CD4-positive, alpha-beta T cell treated with Interleukin-4 for 1 hour (primary cell): ENCODE measurements at regions not wholly inside any gene's neighbourhood (a gene's known extent, or its start where the extent isn't known, plus 50 kb on each side); places are given as distances from the start of the nearest gene placed in this dataset.
"Not testable (repeated sequence)": the region's sequence is repeated elsewhere in the genome, so short reads cannot be mapped to it uniquely, and the experiment has no call there.

Experiments used
- DNase-seq, 2 donors: peaks; one replicate each; pipeline ENCODE4 v3.0.0-alpha.2; 2020 to 2022

- no peak for DNase-seq
Measured at GRCh38 chr5:113652161-113652560, 138.7 kb downstream of the YTHDC2 start.

DNA sequence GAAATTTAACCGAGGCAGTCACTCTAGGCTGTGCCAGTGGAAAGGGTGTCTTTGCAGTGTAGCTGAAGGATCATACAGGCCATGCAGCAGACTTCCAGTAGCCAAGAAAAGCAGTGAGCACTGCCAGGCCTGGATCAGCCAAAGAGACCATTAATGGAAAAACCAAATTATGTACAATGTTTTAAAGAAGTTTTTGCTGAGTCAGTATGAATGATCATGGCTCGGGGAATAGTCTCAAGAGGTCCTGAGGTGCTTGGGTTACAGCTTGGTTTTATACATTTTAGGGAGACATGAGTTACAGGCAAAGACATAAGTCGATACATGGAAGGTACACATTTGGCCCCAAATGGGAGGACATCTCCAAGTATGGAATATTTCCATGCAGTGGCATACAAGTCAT lies 141.3 kb downstream of the YTHDC2 start:
- no peak for DNase-seq

- no peak for DNase-seq
Measured at GRCh38 chr5:113660206-113660605, 146.7 kb downstream of the YTHDC2 start.

DNA sequence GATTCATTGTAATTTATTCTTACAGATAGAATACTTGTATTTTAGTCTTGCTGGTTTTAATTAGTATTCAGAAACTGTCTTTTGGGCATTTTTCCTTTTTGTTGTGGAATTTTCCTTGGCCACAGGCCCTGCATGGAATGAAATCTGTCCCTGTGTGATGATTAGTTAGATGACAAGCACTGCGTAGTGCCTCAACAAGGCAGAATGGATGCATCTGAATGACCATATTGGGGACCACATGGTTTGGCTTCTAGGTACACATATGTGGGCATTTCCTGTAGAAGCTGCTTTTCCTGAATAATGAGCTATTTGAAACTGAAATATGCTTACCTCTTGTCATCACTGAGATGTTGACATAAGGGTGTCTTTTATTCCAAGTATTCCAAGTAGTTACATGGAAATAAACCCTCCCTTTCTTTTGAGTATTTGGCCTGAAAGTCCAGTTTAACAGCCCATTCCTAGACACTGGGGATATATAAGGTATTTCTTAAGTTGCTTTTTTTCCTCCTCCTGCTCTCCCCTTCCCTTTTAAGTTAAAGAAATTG lies 147.3 kb downstream of the YTHDC2 start:
- DNase-seq, result no peak

DNA sequence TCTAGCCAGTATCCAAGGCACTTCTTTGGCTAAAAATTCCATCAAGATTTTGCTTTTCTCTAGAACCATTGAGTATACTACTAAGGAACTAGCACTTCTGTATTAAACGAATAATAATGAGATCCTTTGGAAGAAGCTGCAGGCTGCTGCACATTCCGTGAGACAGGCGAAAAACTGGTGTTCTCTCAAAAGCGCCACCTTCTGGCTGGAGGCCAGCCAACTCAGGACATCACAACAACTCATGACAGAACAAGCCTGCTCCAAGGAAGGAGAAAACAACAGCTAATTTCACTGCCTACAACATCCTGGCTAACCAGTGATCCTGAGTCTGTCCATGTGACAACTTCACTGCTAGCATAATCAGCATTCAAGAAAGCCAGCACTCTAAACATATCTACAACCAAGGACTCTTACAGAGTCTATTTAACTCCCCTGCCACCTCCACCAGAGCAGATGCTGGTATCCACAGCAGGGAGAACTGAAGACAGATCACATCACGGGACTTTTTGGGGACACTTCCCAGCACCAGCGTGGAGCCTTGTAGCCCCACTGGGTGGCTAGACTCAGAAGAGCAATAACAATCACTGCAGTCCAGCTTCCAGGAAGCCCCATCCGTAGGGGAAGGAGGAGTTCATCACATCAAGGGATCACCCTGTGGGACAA lies 150.5 kb downstream of the YTHDC2 start:
- peak in 1 of 2 donors; percentile 13 for DNase-seq

GRCh38 chr5:113673041-113673440 lies 159.5 kb downstream of the YTHDC2 start:
- DNase-seq, result no peak

DNA sequence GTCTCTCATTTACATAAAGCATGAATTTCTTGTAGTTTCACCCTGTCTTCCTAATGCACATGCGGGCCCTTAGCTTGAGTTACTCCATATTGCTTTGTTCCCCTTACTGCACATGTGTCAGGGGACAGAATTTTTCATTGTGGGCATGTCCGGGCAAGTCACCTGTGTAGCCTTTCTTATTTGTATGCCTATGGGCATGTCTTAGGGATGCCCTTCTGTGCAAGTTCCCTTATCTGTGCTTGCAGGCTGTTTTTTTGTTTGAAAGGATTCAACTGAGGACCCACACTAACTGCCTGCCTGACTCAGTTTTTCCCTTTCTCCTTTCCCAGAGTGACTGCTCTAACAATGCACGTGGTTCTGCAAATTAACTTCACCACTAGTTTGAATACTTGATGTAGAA lies 161.7 kb downstream of the YTHDC2 start:
- no peak for DNase-seq

GRCh38 chr5:113678202-113678601 lies 164.7 kb downstream of the YTHDC2 start:
- DNase-seq, result no peak

- DNase-seq, result peak in 1 of 2 donors; percentile 23
Measured at GRCh38 chr5:113678924-113679575, 165.6 kb downstream of the YTHDC2 start.

DNA sequence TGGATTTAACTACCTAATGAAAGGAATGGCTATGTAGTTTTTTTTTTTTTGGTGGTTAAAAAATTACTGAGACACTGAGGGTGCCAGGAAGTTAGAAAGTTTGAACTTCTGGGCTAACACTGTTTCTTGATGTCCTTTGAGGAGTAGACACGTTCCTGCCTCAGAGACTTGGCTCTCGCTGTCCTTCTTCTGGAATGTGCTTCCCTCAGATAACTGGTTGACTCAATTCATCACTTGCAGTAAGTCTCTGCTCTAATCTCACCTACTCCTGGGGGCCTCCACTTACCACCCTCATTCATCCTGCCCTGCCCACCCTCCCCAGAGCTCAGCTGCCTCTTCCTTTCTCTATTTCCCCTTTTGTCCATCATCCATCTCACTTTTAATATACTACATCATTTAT lies 167.0 kb downstream of the YTHDC2 start:
- no peak for DNase-seq

DNA sequence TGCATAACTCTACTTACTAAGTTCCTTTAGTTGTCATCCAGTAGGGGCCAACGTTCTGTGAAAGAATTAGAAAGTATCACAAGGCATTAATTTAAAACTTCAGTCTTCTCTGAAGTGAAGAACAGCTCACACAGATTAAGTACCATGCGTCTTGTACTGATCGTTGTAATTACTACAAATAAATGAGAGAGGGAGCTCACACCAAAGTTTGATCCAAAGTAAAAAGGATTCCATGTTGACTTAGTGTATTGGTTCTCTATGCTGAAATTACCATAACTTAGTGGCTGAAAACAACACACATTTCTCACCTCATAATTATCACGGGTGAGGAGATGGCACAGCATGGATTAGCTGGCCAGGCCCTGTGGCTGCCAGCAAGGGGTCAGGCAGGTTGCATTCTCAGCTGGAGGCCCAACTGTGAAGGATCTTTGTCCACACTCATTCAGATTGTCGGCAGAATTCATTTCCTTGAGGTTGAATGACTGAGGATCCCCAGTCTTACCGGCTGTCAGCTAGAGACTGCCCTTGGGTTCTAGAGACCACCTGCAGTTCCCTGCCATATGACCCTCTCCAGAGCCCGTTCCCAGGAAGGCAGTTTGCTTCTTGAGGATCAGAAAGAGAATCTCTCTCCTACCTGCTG lies 169.1 kb downstream of the YTHDC2 start:
- no peak for DNase-seq

DNA sequence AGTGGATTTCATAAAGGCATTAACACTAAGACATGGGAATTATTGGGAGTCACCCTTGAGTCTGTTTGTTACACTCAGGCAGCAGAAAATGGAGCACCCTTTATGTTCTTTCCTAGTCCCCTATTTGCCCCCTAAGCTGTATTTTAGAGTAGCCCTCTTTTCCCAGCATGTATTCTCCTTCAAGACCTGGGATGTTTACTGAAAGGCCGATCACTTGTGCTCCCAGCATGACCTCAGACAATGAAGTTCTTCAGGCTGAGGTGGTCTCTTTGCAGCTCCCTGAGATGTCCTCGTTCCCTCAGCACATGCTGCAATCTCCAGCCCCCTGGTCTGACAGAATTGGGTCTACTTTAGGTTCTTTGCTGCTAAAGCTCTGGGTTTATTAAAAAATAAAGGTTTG lies 169.7 kb downstream of the YTHDC2 start:
- DNase-seq, result no peak

DNA sequence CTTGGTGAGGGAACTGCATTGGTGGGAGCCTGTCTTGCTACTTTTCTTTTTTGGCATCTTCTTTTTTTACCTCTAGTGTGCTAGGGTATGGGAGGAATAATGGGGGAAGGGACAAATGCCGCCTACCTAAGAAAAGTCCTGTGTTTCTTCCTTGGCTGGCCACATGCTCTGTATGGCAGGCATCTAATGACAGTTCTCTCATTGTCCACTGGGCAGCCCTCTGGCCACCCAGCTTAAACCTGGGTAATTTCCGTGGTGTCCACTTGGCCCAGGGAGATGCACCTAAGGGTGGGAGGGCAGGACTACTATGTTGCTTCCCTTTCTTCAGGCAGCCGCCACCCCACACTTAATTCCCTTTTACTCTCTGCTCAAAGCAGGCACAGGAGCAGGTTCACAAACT lies 173.1 kb downstream of the YTHDC2 start:
- no peak for DNase-seq

GRCh38 chr5:113689647-113690046 lies 176.2 kb downstream of the YTHDC2 start:
- DNase-seq, result no peak

GRCh38 chr5:113692466-113692865 lies 179.0 kb downstream of the YTHDC2 start:
- DNase-seq, result no peak

- no peak for DNase-seq
Measured at GRCh38 chr5:113692891-113693457, 179.5 kb downstream of the YTHDC2 start.

GRCh38 chr5:113693701-113694100 lies 180.2 kb downstream of the YTHDC2 start:
- DNase-seq, result no peak

- no peak for DNase-seq
Measured at GRCh38 chr5:113694576-113694975, 181.1 kb downstream of the YTHDC2 start.

DNA sequence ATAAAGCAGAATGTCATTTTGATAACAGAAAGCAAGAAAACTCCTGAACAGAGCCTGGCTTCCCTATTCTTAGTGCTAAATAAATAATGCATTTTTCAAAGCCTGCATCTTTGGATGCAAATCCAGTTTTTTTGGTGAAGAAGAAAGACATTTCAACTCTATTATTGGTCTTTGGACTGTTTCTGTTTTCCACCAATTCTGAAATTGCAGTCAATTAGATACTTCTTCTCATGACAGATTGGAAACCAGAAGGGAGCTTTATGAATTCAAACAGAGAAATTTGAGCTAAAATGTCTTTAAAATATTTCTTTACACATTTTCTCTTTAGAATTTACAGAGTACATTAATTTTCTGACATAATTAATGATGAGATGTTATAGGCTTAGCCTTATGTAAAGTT lies 189.8 kb downstream of the YTHDC2 start:
- DNase-seq, result no peak

DNA sequence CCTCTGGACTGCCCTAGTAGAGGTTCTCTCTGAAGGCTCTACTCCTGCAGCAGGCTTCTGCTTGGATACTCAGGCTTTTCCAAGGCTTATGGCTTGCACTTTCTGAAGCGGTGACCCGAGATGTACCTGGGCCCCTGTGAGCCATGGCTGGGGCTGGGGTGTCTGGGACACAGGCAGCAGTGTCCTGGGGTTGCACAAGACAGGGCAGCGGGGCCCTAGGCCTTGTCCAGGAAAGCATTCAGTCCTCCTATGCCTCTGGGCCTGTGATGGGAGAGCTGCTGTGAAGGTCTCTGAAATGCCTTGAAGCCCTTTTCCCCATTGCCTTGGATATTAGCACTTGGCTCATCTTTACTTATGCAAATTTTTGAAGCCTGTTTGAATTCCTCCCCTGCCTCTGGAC lies 192.2 kb downstream of the YTHDC2 start:
- no peak for DNase-seq

- DNase-seq, result no peak
Measured at GRCh38 chr5:113713051-113713450, 199.6 kb downstream of the YTHDC2 start.

GRCh38 chr5:113715921-113716320 lies 202.4 kb downstream of the YTHDC2 start:
- DNase-seq, result not testable (repeated sequence)

DNA sequence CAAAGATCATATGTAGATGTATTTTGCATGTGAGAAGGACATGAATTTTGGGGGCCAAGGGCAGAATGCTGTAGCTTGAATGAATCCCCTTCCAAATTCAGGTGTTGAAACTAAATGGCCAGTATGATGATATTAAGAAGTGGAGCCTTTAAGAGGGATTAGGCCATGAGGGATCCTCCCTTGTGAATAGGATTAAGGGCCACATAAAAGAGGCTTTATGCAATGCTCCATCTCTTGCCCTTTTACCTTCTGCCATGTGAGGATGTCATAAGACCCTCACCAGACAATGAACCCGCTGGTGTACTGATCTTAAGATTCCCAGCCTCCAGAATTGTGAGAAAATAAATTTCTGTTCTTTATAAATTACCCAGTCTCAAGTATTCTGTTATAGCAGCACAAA lies 206.1 kb downstream of the YTHDC2 start:
- no peak for DNase-seq

DNA sequence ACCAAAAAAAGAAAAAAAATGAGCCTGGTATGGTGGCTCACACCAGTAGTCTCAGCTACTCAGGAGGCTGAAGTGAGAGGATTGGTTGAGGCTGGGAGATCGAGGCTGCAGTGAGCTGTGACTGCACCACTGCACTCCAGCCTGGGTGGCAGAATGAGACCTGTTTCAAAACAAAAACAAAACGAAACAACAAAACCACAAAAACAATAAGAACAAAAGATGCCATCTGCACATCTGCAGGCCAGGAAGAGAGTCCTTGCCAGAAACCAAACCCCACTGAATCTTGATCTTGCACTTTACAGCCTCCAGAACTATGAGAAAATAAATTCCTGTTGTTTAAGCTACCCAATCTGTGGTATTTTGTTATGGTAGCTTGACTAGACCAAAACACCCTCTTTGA lies 207.7 kb downstream of the YTHDC2 start:
- DNase-seq, result no peak
